Endothelial cell (in vitro differentiated cells): ENCODE measurements at regions not wholly inside any gene's neighbourhood (a gene's known extent, or its start where the extent isn't known, plus 50 kb on each side); places are given as distances from the start of the nearest gene placed in this dataset.

Source experiments
- DNase-seq: peaks from one replicate; pipeline ENCODE4 v3.0.0; 2021; ENCODE audit warnings: low spot score
- H3K27ac Mint-ChIP-seq: one replicate; pipeline ENCODE4 v1.8.0; 2021; ENCODE audit warnings: mixed read lengths, inconsistent platforms; ENCODE audit not compliant: unreplicated experiment
- H3K27me3 Mint-ChIP-seq: one replicate; pipeline ENCODE4 v1.8.0; 2021; ENCODE audit warnings: mild to moderate bottlenecking, moderate library complexity, mixed read lengths, inconsistent platforms; ENCODE audit not compliant: unreplicated experiment
- H3K36me3 Mint-ChIP-seq: one replicate; pipeline ENCODE4 v1.8.0; 2021; ENCODE audit warnings: mild to moderate bottlenecking, low read depth, mixed read lengths, inconsistent platforms; ENCODE audit not compliant: unreplicated experiment
- H3K4me1 Mint-ChIP-seq: one replicate; pipeline ENCODE4 v1.8.0; 2021; ENCODE audit warnings: mild to moderate bottlenecking, mixed read lengths, inconsistent platforms; ENCODE audit not compliant: unreplicated experiment
- H3K4me3 Mint-ChIP-seq: one replicate; pipeline ENCODE4 v1.8.0; 2021; ENCODE audit warnings: mild to moderate bottlenecking, mixed read lengths, inconsistent platforms; ENCODE audit not compliant: unreplicated experiment
- H3K9me3 Mint-ChIP-seq: one replicate; pipeline ENCODE4 v1.8.0; 2021; ENCODE audit warnings: mixed read lengths, inconsistent platforms; ENCODE audit not compliant: unreplicated experiment
- TF ChIP-seq, protein P1 (sequence below): fragments of 200-600 bp; sonication (generic); IDR thresholded peaks from one replicate; pipeline ENCODE4 v1.5.0; 2021; ENCODE audit warnings: antibody characterized with exemption; ENCODE audit not compliant: unreplicated experiment

DNA sequence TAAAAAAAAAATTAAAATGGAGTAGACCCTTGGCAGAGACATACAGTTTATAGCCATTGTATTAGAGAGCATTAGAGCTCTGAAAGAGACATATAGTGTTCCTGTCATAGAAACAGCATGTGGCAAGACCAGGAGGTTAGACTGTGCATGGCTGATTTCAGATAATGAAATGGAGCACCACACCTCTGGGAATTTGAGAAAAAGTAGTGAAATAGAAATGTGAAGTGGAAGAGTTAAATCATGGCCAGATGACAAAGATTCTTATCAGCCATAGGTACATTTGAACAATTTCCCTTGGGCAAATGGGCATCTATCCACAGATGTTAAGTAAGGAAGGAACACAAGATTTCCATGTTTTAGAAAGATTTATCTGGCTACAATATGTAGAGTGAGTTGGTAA is 1083.1 kb downstream of the PLA2G4A start:
- Mint-ChIP-seq H3K4me3 (no peak overlapping the region), H3K4me1 (no peaks in the 10 kb centered on the region), H3K9me3 (no peaks in the 10 kb centered on the region), H3K36me3 (no peaks in the 10 kb centered on the region), H3K27me3 (no peaks in the 10 kb centered on the region), H3K27ac (no peak overlapping the region)
- TF ChIP-seq, protein P1, sequence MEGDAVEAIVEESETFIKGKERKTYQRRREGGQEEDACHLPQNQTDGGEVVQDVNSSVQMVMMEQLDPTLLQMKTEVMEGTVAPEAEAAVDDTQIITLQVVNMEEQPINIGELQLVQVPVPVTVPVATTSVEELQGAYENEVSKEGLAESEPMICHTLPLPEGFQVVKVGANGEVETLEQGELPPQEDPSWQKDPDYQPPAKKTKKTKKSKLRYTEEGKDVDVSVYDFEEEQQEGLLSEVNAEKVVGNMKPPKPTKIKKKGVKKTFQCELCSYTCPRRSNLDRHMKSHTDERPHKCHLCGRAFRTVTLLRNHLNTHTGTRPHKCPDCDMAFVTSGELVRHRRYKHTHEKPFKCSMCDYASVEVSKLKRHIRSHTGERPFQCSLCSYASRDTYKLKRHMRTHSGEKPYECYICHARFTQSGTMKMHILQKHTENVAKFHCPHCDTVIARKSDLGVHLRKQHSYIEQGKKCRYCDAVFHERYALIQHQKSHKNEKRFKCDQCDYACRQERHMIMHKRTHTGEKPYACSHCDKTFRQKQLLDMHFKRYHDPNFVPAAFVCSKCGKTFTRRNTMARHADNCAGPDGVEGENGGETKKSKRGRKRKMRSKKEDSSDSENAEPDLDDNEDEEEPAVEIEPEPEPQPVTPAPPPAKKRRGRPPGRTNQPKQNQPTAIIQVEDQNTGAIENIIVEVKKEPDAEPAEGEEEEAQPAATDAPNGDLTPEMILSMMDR, result no peak
- DNase-seq, result no peak

DNA sequence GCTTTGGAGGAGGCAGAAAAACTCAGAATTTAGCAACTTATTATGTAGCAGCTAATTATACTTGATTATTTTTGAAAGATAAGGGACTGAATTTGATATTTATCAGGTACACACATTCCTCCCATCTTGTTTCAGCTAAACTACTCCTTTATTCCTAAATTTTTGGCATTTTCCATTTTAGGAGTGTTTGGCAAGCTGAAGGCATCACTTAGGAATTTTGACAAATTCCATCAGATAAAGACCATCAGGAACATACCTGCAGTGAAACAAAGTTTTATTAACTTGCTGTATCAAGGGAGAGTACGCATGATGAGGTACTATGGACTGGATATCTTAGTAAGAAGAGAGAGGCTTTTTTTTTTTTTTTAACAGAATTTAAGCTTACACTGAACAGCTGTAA is 1092.2 kb downstream of the PLA2G4A start:
- TF ChIP-seq, protein P1, result no peak
- no peaks in the 10 kb centered on the region for H3K4me1 Mint-ChIP-seq
- no peaks in the 10 kb centered on the region for H3K36me3 Mint-ChIP-seq
- no peak for DNase-seq
- no peaks in the 10 kb centered on the region for H3K27me3 Mint-ChIP-seq
- no peak overlapping the region for H3K27ac Mint-ChIP-seq
- no peaks in the 10 kb centered on the region for H3K9me3 Mint-ChIP-seq
- no peak overlapping the region for H3K4me3 Mint-ChIP-seq

DNA sequence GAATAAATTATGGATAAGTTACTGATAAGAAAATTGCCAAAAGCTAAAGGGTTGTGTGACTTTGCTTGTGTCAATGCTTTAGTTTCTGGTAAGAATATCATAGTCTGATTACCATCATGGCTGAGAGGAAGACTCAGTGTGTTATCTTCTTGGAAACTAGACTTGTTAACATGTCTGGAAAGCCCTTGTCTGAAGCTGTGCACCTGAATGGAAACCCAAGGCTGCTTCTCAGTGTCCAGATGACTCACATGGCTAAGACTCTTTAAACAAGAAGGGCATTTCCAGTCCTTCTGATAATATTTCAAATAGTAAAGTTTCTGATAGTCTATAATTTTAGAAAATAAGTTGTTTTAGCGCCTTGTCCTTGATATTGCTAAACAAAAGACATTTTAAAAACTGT is 1092.7 kb downstream of the PLA2G4A start:
- Mint-ChIP-seq H3K9me3 (no peaks in the 10 kb centered on the region), H3K27ac (no peak overlapping the region)

DNA sequence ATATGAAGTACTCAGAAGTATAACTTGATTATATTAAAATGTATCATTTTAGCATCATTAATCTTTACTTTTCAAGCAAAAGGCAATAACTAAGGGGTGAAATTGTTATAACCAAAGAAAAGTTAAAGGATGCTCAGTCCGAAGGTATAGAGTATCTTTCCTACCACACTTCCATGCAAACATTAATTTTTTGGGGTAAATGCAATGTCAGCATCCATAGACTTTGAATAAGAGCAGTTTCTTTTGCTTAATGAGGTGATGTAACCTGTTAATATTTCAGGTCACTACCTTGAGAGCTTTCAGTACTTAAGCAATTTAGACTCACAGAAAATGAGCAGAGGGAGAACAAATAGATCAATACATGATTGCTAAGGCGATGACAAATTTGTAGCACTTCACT is 1093.5 kb downstream of the PLA2G4A start:
- no peaks in the 10 kb centered on the region for H3K27me3 Mint-ChIP-seq
- H3K36me3 Mint-ChIP-seq, result no peaks in the 10 kb centered on the region
- H3K9me3 Mint-ChIP-seq, result no peaks in the 10 kb centered on the region
- no peak overlapping the region for H3K27ac Mint-ChIP-seq
- no peak for DNase-seq
- no peaks in the 10 kb centered on the region for H3K4me1 Mint-ChIP-seq
- H3K4me3 Mint-ChIP-seq, result no peak overlapping the region
- TF ChIP-seq, protein P1, result no peak

More for the DNA sequence above, 1092.7 kb downstream of the PLA2G4A start:
- no peaks in the 10 kb centered on the region for H3K4me1 Mint-ChIP-seq
- no peaks in the 10 kb centered on the region for H3K27me3 Mint-ChIP-seq
- H3K4me3 Mint-ChIP-seq, result no peak overlapping the region
- DNase-seq, result no peak
- TF ChIP-seq, protein P1, result no peak
- H3K36me3 Mint-ChIP-seq, result no peaks in the 10 kb centered on the region

DNA sequence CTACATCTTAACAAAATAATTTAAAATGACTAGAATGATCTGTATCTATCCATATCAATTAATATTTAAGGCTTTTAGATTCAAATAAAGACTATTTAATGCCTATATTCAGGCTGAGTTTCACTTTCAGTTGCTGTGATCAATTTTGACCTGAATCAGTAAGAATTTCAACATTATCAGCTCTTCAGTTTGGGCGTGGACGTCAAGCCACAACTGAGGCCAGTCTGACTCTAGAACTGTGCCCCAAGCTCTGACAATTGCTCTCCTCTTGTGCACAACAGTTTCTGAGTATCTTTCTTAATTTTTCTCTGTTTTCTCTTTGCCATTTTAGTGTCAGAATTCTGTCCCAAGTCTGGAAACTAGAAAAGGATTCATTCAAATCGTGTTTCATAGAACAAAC is 1095.5 kb downstream of the PLA2G4A start:
- no peaks in the 10 kb centered on the region for H3K9me3 Mint-ChIP-seq
- no peak overlapping the region for H3K4me3 Mint-ChIP-seq
- no peak overlapping the region for H3K27ac Mint-ChIP-seq
- no peaks in the 10 kb centered on the region for H3K36me3 Mint-ChIP-seq
- H3K4me1 Mint-ChIP-seq, result peaks cover 12% of the 10 kb centered on the region
- H3K27me3 Mint-ChIP-seq, result no peaks in the 10 kb centered on the region
- no peak for DNase-seq
- TF ChIP-seq, protein P1, result no peak
